ENCODE measurements at regions not wholly inside any gene's neighbourhood (a gene's known extent, or its start where the extent isn't known, plus 50 kb on each side); places are given as distances from the start of the nearest gene placed in this dataset.

DNA sequence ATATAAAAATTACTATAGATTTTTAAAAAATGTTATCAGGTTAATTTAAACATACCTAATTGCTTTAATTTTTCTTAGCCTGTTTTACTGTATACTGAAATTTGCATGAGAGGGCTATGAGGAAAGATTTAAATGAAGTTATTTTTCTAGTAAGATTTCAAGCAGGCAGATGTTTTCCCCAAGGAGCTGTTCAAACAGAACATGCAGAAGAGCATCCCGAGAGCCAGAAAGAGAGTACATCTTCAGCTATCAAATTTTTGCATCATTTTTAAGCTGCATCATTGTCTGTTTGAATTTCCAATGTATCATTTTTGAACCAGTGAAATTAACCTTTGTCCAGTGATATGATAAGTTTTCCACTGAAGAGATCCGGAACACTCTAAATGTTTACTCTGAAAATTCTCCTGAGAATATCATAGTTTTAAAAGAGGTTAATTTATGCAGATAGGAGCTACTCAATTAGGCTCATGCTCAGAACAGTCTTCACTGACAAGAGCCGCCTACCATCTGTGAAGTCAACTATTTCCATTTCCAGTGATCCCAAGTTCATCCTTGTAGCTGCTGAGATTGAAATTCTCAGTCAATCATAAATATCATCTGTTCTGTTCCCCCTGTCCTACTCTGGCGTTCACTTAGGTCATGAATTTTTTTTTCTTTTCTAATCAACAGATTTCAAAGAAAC is 467.7 kb upstream of the NBEA start:
- Histone ChIP-seq H3K27me3 (ENCODE audit: control insufficient read depth in 4 of 4, insufficient read depth in 4 of 4, low read length in 3 of 4) (no peaks in the 10 kb centered on the region), H3K9ac (ENCODE audit: low read depth in 1 of 2, low read length in 2 of 2) (no peak overlapping the region), H3K27ac (ENCODE audit: low read depth in 1 of 2, low read length in 2 of 2) (no peak overlapping the region), H3K9me3 (ENCODE audit: control insufficient read depth in 4 of 4, low read length in 3 of 4) (no peaks in the 10 kb centered on the region), H3K4me1 (ENCODE audit: control insufficient read depth in 4 of 4, insufficient read depth in 4 of 4, low read length in 3 of 4) (no peaks in the 10 kb centered on the region), H3K4me3 (ENCODE audit: low read depth in 1 of 3, low read length in 3 of 3) (no peak overlapping the region), H3K36me3 (ENCODE audit: control insufficient read depth in 4 of 4, insufficient read depth in 3 of 4, low read depth in 1 of 4, low read length in 3 of 4) (no peaks in the 10 kb centered on the region)
- 69% methylated on average over 4 of the region's 4 CpGs for WGBS
- TF ChIP-seq HNF4A (conservative IDR thresholded peaks at IDR 0.05) (no peak), JUND (IDR thresholded peaks at IDR 0.05) (no peak), RXRA (IDR thresholded peaks at IDR 0.05) (no peak), EGR1 (IDR thresholded peaks at IDR 0.05; ENCODE audit: low read depth in 2 of 2) (no peak), FOXA1 (IDR thresholded peaks at IDR 0.05) (no peak), FOXA2 (IDR thresholded peaks at IDR 0.05) (no peak), RAD21 (IDR thresholded peaks at IDR 0.05) (no peak), NR2F2 (IDR thresholded peaks at IDR 0.05) (no peak), TAF1 (conservative IDR thresholded peaks at IDR 0.05) (no peak), HNF4G (IDR thresholded peaks at IDR 0.05) (no peak), YY1 (IDR thresholded peaks at IDR 0.05) (no peak), SP1 (IDR thresholded peaks at IDR 0.05) (no peak)
- TF ChIP-seq, protein P1, sequence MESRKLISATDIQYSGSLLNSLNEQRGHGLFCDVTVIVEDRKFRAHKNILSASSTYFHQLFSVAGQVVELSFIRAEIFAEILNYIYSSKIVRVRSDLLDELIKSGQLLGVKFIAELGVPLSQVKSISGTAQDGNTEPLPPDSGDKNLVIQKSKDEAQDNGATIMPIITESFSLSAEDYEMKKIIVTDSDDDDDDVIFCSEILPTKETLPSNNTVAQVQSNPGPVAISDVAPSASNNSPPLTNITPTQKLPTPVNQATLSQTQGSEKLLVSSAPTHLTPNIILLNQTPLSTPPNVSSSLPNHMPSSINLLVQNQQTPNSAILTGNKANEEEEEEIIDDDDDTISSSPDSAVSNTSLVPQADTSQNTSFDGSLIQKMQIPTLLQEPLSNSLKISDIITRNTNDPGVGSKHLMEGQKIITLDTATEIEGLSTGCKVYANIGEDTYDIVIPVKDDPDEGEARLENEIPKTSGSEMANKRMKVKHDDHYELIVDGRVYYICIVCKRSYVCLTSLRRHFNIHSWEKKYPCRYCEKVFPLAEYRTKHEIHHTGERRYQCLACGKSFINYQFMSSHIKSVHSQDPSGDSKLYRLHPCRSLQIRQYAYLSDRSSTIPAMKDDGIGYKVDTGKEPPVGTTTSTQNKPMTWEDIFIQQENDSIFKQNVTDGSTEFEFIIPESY (IDR thresholded peaks at IDR 0.05) = no peak
- TF ChIP-seq, protein P2, sequence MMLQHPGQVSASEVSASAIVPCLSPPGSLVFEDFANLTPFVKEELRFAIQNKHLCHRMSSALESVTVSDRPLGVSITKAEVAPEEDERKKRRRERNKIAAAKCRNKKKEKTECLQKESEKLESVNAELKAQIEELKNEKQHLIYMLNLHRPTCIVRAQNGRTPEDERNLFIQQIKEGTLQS (IDR thresholded peaks at IDR 0.05) = no peak
- TF ChIP-seq, protein P3, sequence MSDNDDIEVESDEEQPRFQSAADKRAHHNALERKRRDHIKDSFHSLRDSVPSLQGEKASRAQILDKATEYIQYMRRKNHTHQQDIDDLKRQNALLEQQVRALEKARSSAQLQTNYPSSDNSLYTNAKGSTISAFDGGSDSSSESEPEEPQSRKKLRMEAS (IDR thresholded peaks at IDR 0.05) = no peak
- TF ChIP-seq, protein P4, sequence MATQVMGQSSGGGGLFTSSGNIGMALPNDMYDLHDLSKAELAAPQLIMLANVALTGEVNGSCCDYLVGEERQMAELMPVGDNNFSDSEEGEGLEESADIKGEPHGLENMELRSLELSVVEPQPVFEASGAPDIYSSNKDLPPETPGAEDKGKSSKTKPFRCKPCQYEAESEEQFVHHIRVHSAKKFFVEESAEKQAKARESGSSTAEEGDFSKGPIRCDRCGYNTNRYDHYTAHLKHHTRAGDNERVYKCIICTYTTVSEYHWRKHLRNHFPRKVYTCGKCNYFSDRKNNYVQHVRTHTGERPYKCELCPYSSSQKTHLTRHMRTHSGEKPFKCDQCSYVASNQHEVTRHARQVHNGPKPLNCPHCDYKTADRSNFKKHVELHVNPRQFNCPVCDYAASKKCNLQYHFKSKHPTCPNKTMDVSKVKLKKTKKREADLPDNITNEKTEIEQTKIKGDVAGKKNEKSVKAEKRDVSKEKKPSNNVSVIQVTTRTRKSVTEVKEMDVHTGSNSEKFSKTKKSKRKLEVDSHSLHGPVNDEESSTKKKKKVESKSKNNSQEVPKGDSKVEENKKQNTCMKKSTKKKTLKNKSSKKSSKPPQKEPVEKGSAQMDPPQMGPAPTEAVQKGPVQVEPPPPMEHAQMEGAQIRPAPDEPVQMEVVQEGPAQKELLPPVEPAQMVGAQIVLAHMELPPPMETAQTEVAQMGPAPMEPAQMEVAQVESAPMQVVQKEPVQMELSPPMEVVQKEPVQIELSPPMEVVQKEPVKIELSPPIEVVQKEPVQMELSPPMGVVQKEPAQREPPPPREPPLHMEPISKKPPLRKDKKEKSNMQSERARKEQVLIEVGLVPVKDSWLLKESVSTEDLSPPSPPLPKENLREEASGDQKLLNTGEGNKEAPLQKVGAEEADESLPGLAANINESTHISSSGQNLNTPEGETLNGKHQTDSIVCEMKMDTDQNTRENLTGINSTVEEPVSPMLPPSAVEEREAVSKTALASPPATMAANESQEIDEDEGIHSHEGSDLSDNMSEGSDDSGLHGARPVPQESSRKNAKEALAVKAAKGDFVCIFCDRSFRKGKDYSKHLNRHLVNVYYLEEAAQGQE (IDR thresholded peaks at IDR 0.05) = no peak
- TF ChIP-seq, protein P5, sequence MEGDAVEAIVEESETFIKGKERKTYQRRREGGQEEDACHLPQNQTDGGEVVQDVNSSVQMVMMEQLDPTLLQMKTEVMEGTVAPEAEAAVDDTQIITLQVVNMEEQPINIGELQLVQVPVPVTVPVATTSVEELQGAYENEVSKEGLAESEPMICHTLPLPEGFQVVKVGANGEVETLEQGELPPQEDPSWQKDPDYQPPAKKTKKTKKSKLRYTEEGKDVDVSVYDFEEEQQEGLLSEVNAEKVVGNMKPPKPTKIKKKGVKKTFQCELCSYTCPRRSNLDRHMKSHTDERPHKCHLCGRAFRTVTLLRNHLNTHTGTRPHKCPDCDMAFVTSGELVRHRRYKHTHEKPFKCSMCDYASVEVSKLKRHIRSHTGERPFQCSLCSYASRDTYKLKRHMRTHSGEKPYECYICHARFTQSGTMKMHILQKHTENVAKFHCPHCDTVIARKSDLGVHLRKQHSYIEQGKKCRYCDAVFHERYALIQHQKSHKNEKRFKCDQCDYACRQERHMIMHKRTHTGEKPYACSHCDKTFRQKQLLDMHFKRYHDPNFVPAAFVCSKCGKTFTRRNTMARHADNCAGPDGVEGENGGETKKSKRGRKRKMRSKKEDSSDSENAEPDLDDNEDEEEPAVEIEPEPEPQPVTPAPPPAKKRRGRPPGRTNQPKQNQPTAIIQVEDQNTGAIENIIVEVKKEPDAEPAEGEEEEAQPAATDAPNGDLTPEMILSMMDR (IDR thresholded peaks at IDR 0.05; ENCODE audit: low read depth, low read length, missing input control) = no peak
- no peak for DNase-seq (ENCODE audit: low spot score)

All from liver (tissue), 8 donors.